CD8-positive, alpha-beta memory T cell (primary cell): ENCODE measurements at regions not wholly inside any gene's neighbourhood (a gene's known extent, or its start where the extent isn't known, plus 50 kb on each side); places are given as distances from the start of the nearest gene placed in this dataset.

Source experiments
- CTCF ChIA-PET: fragments of 350-600 bp; sonication (Branson Sonifier 250); formaldehyde crosslinking; loops from one replicate; lab custom pipeline; 2021; ENCODE audit warnings: antibody characterized with exemption; lab: Charles Lee
- POLR2A ChIA-PET: fragments of 350-600 bp; sonication (Branson Sonifier 250); formaldehyde crosslinking; loops from one replicate; lab custom pipeline; 2021; ENCODE audit warnings: antibody characterized with exemption; lab: Charles Lee
- DNase-seq, 5 donors: peaks; one replicate each; pipeline versions ENCODE4 v3.0.0 to v3.0.0-alpha.2; 2020 to 2022; ENCODE audit warnings: mixed read lengths in 1 of 5
- H3K27ac ChIP-seq: one replicate; pipeline ENCODE4 v1.7.0; 2013; ENCODE audit warnings: low read depth, mild to moderate bottlenecking, low read length, moderate library complexity
- H3K27me3 ChIP-seq: 2 replicates; pipeline ENCODE4 v1.7.0; 2013; ENCODE audit warnings: low read length, mild to moderate bottlenecking; ENCODE audit not compliant: insufficient read depth, poor library complexity, severe bottlenecking
- H3K36me3 ChIP-seq: 2 replicates; pipeline ENCODE4 v1.7.0; 2013; ENCODE audit warnings: mild to moderate bottlenecking, low read length, moderate library complexity; ENCODE audit not compliant: insufficient read depth
- H3K4me1 ChIP-seq: 2 replicates; pipeline ENCODE4 v1.7.0; 2013; ENCODE audit warnings: mild to moderate bottlenecking, low read length, moderate library complexity; ENCODE audit not compliant: insufficient read depth
- H3K4me3 ChIP-seq: 2 replicates; pipeline ENCODE4 v1.7.0; 2013; ENCODE audit warnings: mild to moderate bottlenecking, low read length
- H3K9me3 ChIP-seq: 2 replicates; pipeline ENCODE4 v1.7.0; 2013; ENCODE audit warnings: mild to moderate bottlenecking, low read length
- H3K27ac Mint-ChIP-seq, 8 donors: one replicate each; pipeline ENCODE4 v1.8.0; 2020 to 2021; ENCODE audit warnings: mixed read lengths in 8 of 8, mild to moderate bottlenecking in 6 of 8, inconsistent platforms in 3 of 8, moderate library complexity in 3 of 8
- H3K27me3 Mint-ChIP-seq, 2 donors: one replicate each; pipeline ENCODE4 v1.8.0; 2020 to 2021; ENCODE audit warnings: mixed read lengths in 2 of 2, mild to moderate bottlenecking in 1 of 2, moderate library complexity in 1 of 2
- H3K36me3 Mint-ChIP-seq, 3 donors: one replicate each; pipeline ENCODE4 v1.8.0; 2020 to 2021; ENCODE audit warnings: mixed read lengths in 3 of 3, inconsistent platforms in 1 of 3, mild to moderate bottlenecking in 1 of 3
- H3K4me1 Mint-ChIP-seq, 3 donors: one replicate each; pipeline ENCODE4 v1.8.0; 2020 to 2021; ENCODE audit warnings: mixed read lengths in 3 of 3, inconsistent platforms in 1 of 3, mild to moderate bottlenecking in 1 of 3
- H3K4me3 Mint-ChIP-seq, 7 donors: one replicate each; pipeline ENCODE4 v1.8.0; 2020 to 2021; ENCODE audit warnings: mixed read lengths in 7 of 7, mild to moderate bottlenecking in 6 of 7, moderate library complexity in 4 of 7, inconsistent platforms in 2 of 7
- H3K9me3 Mint-ChIP-seq, 5 donors: one replicate each; pipeline ENCODE4 v1.8.0; 2020 to 2022; ENCODE audit warnings: mixed read lengths in 5 of 5, mild to moderate bottlenecking in 3 of 5, moderate library complexity in 2 of 5, inconsistent platforms in 1 of 5

GRCh38 chr14:37977481-37977880 lies 230.2 kb upstream of the SSTR1 start:
- Histone ChIP-seq H3K27ac (no peak overlapping the region), H3K4me1 (no peaks in the 10 kb centered on the region), H3K36me3 (no peaks in the 10 kb centered on the region), H3K9me3 (no peaks in the 10 kb centered on the region), H3K4me3 (no peak overlapping the region), H3K27me3 (no peaks in the 10 kb centered on the region)
- Mint-ChIP-seq H3K9me3 (peaks cover 9 to 16% (median 12%) of the 10 kb centered on the region in 5 donors), H3K27ac (no peak overlapping the region), H3K36me3 (peaks cover 0 to 12% (median 0%) of the 10 kb centered on the region in 3 donors), H3K4me3 (no peak overlapping the region), H3K4me1 (no peaks in the 10 kb centered on the region), H3K27me3 (peaks cover 7 to 22% of the 10 kb centered on the region in 2 donors)
- POLR2A ChIA-PET = no interaction called here
- CTCF ChIA-PET = no interaction called here
- DNase-seq = no peak

GRCh38 chr14:37985826-37986470 lies 221.8 kb upstream of the SSTR1 start:
- Histone ChIP-seq H3K9me3 (no peaks in the 10 kb centered on the region), H3K27ac (no peak overlapping the region), H3K36me3 (no peaks in the 10 kb centered on the region), H3K4me1 (peaks cover 4% of the 10 kb centered on the region), H3K4me3 (no peak overlapping the region), H3K27me3 (no peaks in the 10 kb centered on the region)
- Mint-ChIP-seq H3K27me3 (no peaks in the 10 kb centered on the region), H3K4me3 (no peak overlapping the region), H3K36me3 (peaks cover 0 to 4% (median 0%) of the 10 kb centered on the region in 3 donors), H3K4me1 (peaks cover 2 to 5% (median 3%) of the 10 kb centered on the region in 3 donors), H3K27ac (no peak overlapping the region), H3K9me3 (peaks cover 4 to 7% (median 7%) of the 10 kb centered on the region in 5 donors)
- peak in 4 of 5 donors; percentile 20 to 63 (median 44) for DNase-seq
- ChIA-PET POLR2A (no interaction called here), CTCF (interaction anchor here (0.7 to 1.4 kb wide), 6 partner anchors 16 to 219 kb away, joined by 3 to 7 read pairs (median 4); no protein-coding TSS in a partner anchor)

- CTCF ChIA-PET = no interaction called here
- DNase-seq = no peak
- H3K9me3 ChIP-seq = no peaks in the 10 kb centered on the region
- H3K4me1 Mint-ChIP-seq = peaks cover 2 to 5% (median 3%) of the 10 kb centered on the region in 3 donors
- H3K36me3 ChIP-seq = no peaks in the 10 kb centered on the region
- H3K4me3 Mint-ChIP-seq = no peak overlapping the region
- peaks cover 4% of the 10 kb centered on the region for H3K4me1 ChIP-seq
- H3K27ac Mint-ChIP-seq = no peak overlapping the region
- H3K9me3 Mint-ChIP-seq = no peaks in the 10 kb centered on the region
- no peak overlapping the region for H3K27ac ChIP-seq
- no peaks in the 10 kb centered on the region for H3K27me3 ChIP-seq
- no peaks in the 10 kb centered on the region for H3K27me3 Mint-ChIP-seq
- no peak overlapping the region for H3K4me3 ChIP-seq
- H3K36me3 Mint-ChIP-seq = no peaks in the 10 kb centered on the region
- POLR2A ChIA-PET = no interaction called here
These were observed 219.2 kb upstream of the SSTR1 start for GRCh38 chr14:37988472-37988871.

GRCh38 chr14:37991027-37991426 lies 216.7 kb upstream of the SSTR1 start:
- no peak for DNase-seq
- peaks cover under 1% of the 10 kb centered on the region in 3 donors for H3K4me1 Mint-ChIP-seq
- H3K9me3 Mint-ChIP-seq = peaks cover 0 to 2% (median 0%) of the 10 kb centered on the region in 5 donors
- no peak overlapping the region for H3K4me3 ChIP-seq
- H3K9me3 ChIP-seq = no peaks in the 10 kb centered on the region
- CTCF ChIA-PET = no interaction called here
- POLR2A ChIA-PET = no interaction called here
- no peak overlapping the region for H3K4me3 Mint-ChIP-seq
- H3K27me3 Mint-ChIP-seq = no peaks in the 10 kb centered on the region
- no peak overlapping the region for H3K27ac ChIP-seq
- H3K36me3 ChIP-seq = no peaks in the 10 kb centered on the region
- H3K27me3 ChIP-seq = no peaks in the 10 kb centered on the region
- no peak overlapping the region for H3K27ac Mint-ChIP-seq
- no peaks in the 10 kb centered on the region for H3K36me3 Mint-ChIP-seq
- H3K4me1 ChIP-seq = peaks cover 2% of the 10 kb centered on the region

GRCh38 chr14:37992499-37992898 lies 215.2 kb upstream of the SSTR1 start:
- H3K36me3 Mint-ChIP-seq = no peaks in the 10 kb centered on the region

GRCh38 chr14:37994846-37995372 lies 212.8 kb upstream of the SSTR1 start:
- H3K9me3 ChIP-seq = no peaks in the 10 kb centered on the region
- H3K36me3 Mint-ChIP-seq = no peaks in the 10 kb centered on the region
- H3K4me3 Mint-ChIP-seq = no peak overlapping the region
- no peak for DNase-seq
- no peaks in the 10 kb centered on the region for H3K36me3 ChIP-seq
- H3K9me3 Mint-ChIP-seq = peaks cover 0 to 2% (median 0%) of the 10 kb centered on the region in 5 donors
- POLR2A ChIA-PET = no interaction called here
- H3K27ac Mint-ChIP-seq = peak overlapping the region in 1 of 8 donors; percentile 77
- no peaks in the 10 kb centered on the region for H3K27me3 Mint-ChIP-seq
- no peaks in the 10 kb centered on the region for H3K4me1 ChIP-seq
- no peaks in the 10 kb centered on the region for H3K4me1 Mint-ChIP-seq
- no peak overlapping the region for H3K27ac ChIP-seq
- no peaks in the 10 kb centered on the region for H3K27me3 ChIP-seq
- CTCF ChIA-PET = no interaction called here
- no peak overlapping the region for H3K4me3 ChIP-seq

More at GRCh38 chr14:37992499-37992898, 215.2 kb upstream of the SSTR1 start:
- Mint-ChIP-seq H3K4me1 (no peaks in the 10 kb centered on the region), H3K27me3 (no peaks in the 10 kb centered on the region), H3K9me3 (peaks cover 0 to 2% (median 0%) of the 10 kb centered on the region in 5 donors), H3K4me3 (no peak overlapping the region), H3K27ac (no peak overlapping the region)
- Histone ChIP-seq H3K27me3 (no peaks in the 10 kb centered on the region), H3K9me3 (no peaks in the 10 kb centered on the region), H3K4me3 (no peak overlapping the region), H3K4me1 (no peaks in the 10 kb centered on the region), H3K27ac (no peak overlapping the region), H3K36me3 (no peaks in the 10 kb centered on the region)
- CTCF ChIA-PET = no interaction called here
- POLR2A ChIA-PET = no interaction called here
- no peak for DNase-seq

- no peak for DNase-seq
- no peaks in the 10 kb centered on the region for H3K4me1 ChIP-seq
- no peaks in the 10 kb centered on the region for H3K9me3 ChIP-seq
- ChIA-PET POLR2A (no interaction called here), CTCF (no interaction called here)
- H3K27me3 Mint-ChIP-seq = no peaks in the 10 kb centered on the region
- H3K36me3 Mint-ChIP-seq = no peaks in the 10 kb centered on the region
- H3K27ac ChIP-seq = no peak overlapping the region
- no peaks in the 10 kb centered on the region for H3K27me3 ChIP-seq
- H3K36me3 ChIP-seq = no peaks in the 10 kb centered on the region
- H3K4me3 Mint-ChIP-seq = no peak overlapping the region
- H3K27ac Mint-ChIP-seq = no peak overlapping the region
- peaks cover 0 to 2% (median 0%) of the 10 kb centered on the region in 5 donors for H3K9me3 Mint-ChIP-seq
- no peak overlapping the region for H3K4me3 ChIP-seq
- no peaks in the 10 kb centered on the region for H3K4me1 Mint-ChIP-seq
These were observed 210.7 kb upstream of the SSTR1 start for GRCh38 chr14:37997017-37997416.

- Histone ChIP-seq H3K36me3 (no peaks in the 10 kb centered on the region), H3K9me3 (no peaks in the 10 kb centered on the region), H3K4me3 (no peak overlapping the region), H3K27me3 (no peaks in the 10 kb centered on the region), H3K4me1 (no peaks in the 10 kb centered on the region), H3K27ac (no peak overlapping the region)
- DNase-seq = no peak
- Mint-ChIP-seq H3K27me3 (no peaks in the 10 kb centered on the region), H3K27ac (no peak overlapping the region), H3K4me1 (no peaks in the 10 kb centered on the region), H3K36me3 (no peaks in the 10 kb centered on the region), H3K4me3 (no peak overlapping the region), H3K9me3 (no peaks in the 10 kb centered on the region)
- ChIA-PET CTCF (no interaction called here), POLR2A (no interaction called here)
These were observed 207.4 kb upstream of the SSTR1 start for GRCh38 chr14:38000340-38000739.
